ENCODE measurements at regions not wholly inside any gene's neighbourhood (a gene's known extent, or its start where the extent isn't known, plus 50 kb on each side); places are given as distances from the start of the nearest gene placed in this dataset.

GRCh38 chr10:34875061-34875460 lies 60.0 kb upstream of the PARD3 start:
- Mint-ChIP-seq H3K36me3 (ENCODE audit: low read depth) (no peaks in the 10 kb centered on the region), H3K27me3 (no peaks in the 10 kb centered on the region), H3K4me3 (no peak overlapping the region), H3K4me1 (no peaks in the 10 kb centered on the region), H3K9me3 (no peaks in the 10 kb centered on the region), H3K27ac (no peak overlapping the region)
- ChIA-PET CTCF (no interaction called here), POLR2A (no interaction called here)
- no peak for TF ChIP-seq CTCF (IDR thresholded peaks at IDR 0.05)
- ATAC-seq (ENCODE audit: low read depth) (no peak), DNase-seq (no peak)
- intact Hi-C loops (cut with micrococcal nuclease), result no loop called here

GRCh38 chr10:34872820-34873219 lies 57.7 kb upstream of the PARD3 start:
- no peak for TF ChIP-seq CTCF (IDR thresholded peaks at IDR 0.05)
- no peak overlapping the region for H3K27ac Mint-ChIP-seq
- H3K9me3 Mint-ChIP-seq, result no peaks in the 10 kb centered on the region
- no peak for ATAC-seq (ENCODE audit: low read depth)
- intact Hi-C loops (cut with micrococcal nuclease), result no loop called here
- no peak overlapping the region for H3K4me3 Mint-ChIP-seq
- H3K36me3 Mint-ChIP-seq (ENCODE audit: low read depth), result no peaks in the 10 kb centered on the region
- no peak for DNase-seq
- POLR2A ChIA-PET, result no interaction called here
- H3K27me3 Mint-ChIP-seq, result no peaks in the 10 kb centered on the region
- no peaks in the 10 kb centered on the region for H3K4me1 Mint-ChIP-seq
- CTCF ChIA-PET, result no interaction called here

GRCh38 chr10:34869135-34869836 lies 54.2 kb upstream of the PARD3 start:
- intact Hi-C loops (cut with micrococcal nuclease), result no loop called here
- H3K4me3 Mint-ChIP-seq, result no peak overlapping the region
- no peaks in the 10 kb centered on the region for H3K36me3 Mint-ChIP-seq (ENCODE audit: low read depth)
- no peak for ATAC-seq (ENCODE audit: low read depth)
- TF ChIP-seq CTCF (IDR thresholded peaks at IDR 0.05), result no peak
- H3K9me3 Mint-ChIP-seq, result no peaks in the 10 kb centered on the region
- DNase-seq, result no peak
- H3K27me3 Mint-ChIP-seq, result no peaks in the 10 kb centered on the region
- no peak overlapping the region for H3K27ac Mint-ChIP-seq
- H3K4me1 Mint-ChIP-seq, result no peaks in the 10 kb centered on the region
- ChIA-PET POLR2A (no interaction called here), CTCF (no interaction called here)

- TF ChIP-seq CTCF (IDR thresholded peaks at IDR 0.05), result no peak
- intact Hi-C loops (cut with micrococcal nuclease), result no loop called here
These were observed 53.5 kb upstream of the PARD3 start for GRCh38 chr10:34868589-34868988.

GRCh38 chr10:34866848-34867247 lies 51.8 kb upstream of the PARD3 start:
- no peaks in the 10 kb centered on the region for H3K27me3 Mint-ChIP-seq
- intact Hi-C loops (cut with micrococcal nuclease), result no loop called here
- H3K4me1 Mint-ChIP-seq, result no peaks in the 10 kb centered on the region
- H3K9me3 Mint-ChIP-seq, result no peaks in the 10 kb centered on the region
- H3K36me3 Mint-ChIP-seq (ENCODE audit: low read depth), result no peaks in the 10 kb centered on the region
- CTCF ChIA-PET, result interaction anchor here (0.6 kb wide), 1 partner anchor 41 kb away, joined by 3 read pairs; no protein-coding TSS in a partner anchor
- no peak overlapping the region for H3K27ac Mint-ChIP-seq
- no peak for TF ChIP-seq CTCF (IDR thresholded peaks at IDR 0.05)
- POLR2A ChIA-PET, result no interaction called here
- DNase-seq (no peak), ATAC-seq (ENCODE audit: low read depth) (no peak)
- H3K4me3 Mint-ChIP-seq, result no peak overlapping the region

More at GRCh38 chr10:34868589-34868988, 53.5 kb upstream of the PARD3 start:
- ChIA-PET POLR2A (no interaction called here), CTCF (no interaction called here)
- H3K4me3 Mint-ChIP-seq, result no peak overlapping the region
- H3K36me3 Mint-ChIP-seq (ENCODE audit: low read depth), result no peaks in the 10 kb centered on the region
- ATAC-seq (ENCODE audit: low read depth), result no peak
- no peaks in the 10 kb centered on the region for H3K4me1 Mint-ChIP-seq
- H3K27ac Mint-ChIP-seq, result no peak overlapping the region
- DNase-seq, result no peak
- no peaks in the 10 kb centered on the region for H3K9me3 Mint-ChIP-seq
- no peaks in the 10 kb centered on the region for H3K27me3 Mint-ChIP-seq

Measured in activated B cell treated with CpG ODN at 0.5 μM for 24 hours (primary cell).